ENCODE measurements at regions not wholly inside any gene's neighbourhood (a gene's known extent, or its start where the extent isn't known, plus 50 kb on each side); places are given as distances from the start of the nearest gene placed in this dataset.

DNA sequence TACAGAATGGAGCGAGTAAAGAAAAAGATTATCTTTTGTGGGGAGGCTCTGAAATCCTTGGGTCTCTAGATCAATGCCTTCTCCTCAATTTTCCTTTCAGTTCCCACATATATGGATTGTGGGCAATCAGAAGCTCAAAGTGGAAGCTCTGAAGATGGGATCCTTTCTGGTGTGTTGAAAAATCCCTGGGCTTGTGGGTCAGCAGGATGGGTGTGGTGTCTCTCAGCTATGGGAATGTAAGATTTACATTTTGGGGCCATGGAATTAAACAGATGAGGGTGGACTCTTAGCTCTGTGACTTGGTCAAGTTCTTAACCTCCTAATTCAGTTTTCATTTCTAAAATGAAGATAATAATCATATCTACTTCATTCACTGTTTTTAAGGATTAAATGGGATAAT is 231.9 kb upstream of the CA10 start:
- Histone ChIP-seq H3K27ac (ENCODE audit: low read depth, low read length) (no peak overlapping the region), H3K4me2 (ENCODE audit: low read length) (no peak overlapping the region), H3K27me3 (ENCODE audit: control insufficient read depth, low read length) (no peaks in the 10 kb centered on the region), H3K36me3 (ENCODE audit: control insufficient read depth, low read length) (no peaks in the 10 kb centered on the region), H3K9me3 (ENCODE audit: control insufficient read depth, insufficient read depth, low read length) (no peaks in the 10 kb centered on the region), H3K79me2 (ENCODE audit: control insufficient read depth, low read length) (no peaks in the 10 kb centered on the region), H3F3A (ENCODE audit: control insufficient read depth, insufficient read depth) (no peaks in the 10 kb centered on the region), H3K9me2 (replicated peaks; ENCODE audit: control insufficient read depth, low read length) (no peaks in the 10 kb centered on the region), H4K20me1 (ENCODE audit: control insufficient read depth, insufficient read depth, low read depth, low read length) (no peaks in the 10 kb centered on the region), H3K4me3 (ENCODE audit: low read length) (no peak overlapping the region), H3K4me1 (ENCODE audit: control insufficient read depth, low read length) (no peaks in the 10 kb centered on the region)
- no peak for TF ChIP-seq EZH2phosphoT487 (IDR thresholded peaks at IDR 0.05; ENCODE audit: borderline replicate concordance, low read length)
- TF ChIP-seq, protein P1, sequence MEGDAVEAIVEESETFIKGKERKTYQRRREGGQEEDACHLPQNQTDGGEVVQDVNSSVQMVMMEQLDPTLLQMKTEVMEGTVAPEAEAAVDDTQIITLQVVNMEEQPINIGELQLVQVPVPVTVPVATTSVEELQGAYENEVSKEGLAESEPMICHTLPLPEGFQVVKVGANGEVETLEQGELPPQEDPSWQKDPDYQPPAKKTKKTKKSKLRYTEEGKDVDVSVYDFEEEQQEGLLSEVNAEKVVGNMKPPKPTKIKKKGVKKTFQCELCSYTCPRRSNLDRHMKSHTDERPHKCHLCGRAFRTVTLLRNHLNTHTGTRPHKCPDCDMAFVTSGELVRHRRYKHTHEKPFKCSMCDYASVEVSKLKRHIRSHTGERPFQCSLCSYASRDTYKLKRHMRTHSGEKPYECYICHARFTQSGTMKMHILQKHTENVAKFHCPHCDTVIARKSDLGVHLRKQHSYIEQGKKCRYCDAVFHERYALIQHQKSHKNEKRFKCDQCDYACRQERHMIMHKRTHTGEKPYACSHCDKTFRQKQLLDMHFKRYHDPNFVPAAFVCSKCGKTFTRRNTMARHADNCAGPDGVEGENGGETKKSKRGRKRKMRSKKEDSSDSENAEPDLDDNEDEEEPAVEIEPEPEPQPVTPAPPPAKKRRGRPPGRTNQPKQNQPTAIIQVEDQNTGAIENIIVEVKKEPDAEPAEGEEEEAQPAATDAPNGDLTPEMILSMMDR (IDR thresholded peaks at IDR 0.05; ENCODE audit: low read depth, low read length, poor library complexity, severe bottlenecking): no peak

- Histone ChIP-seq H3F3A (ENCODE audit: control insufficient read depth, insufficient read depth) (no peaks in the 10 kb centered on the region), H3K4me3 (ENCODE audit: low read length) (no peak overlapping the region), H3K9me2 (replicated peaks; ENCODE audit: control insufficient read depth, low read length) (no peaks in the 10 kb centered on the region), H4K20me1 (ENCODE audit: control insufficient read depth, insufficient read depth, low read depth, low read length) (no peaks in the 10 kb centered on the region), H3K27me3 (ENCODE audit: control insufficient read depth, low read length) (no peaks in the 10 kb centered on the region), H3K27ac (ENCODE audit: low read depth, low read length) (no peak overlapping the region), H3K79me2 (ENCODE audit: control insufficient read depth, low read length) (no peaks in the 10 kb centered on the region), H3K9me3 (ENCODE audit: control insufficient read depth, insufficient read depth, low read length) (no peaks in the 10 kb centered on the region), H3K36me3 (ENCODE audit: control insufficient read depth, low read length) (no peaks in the 10 kb centered on the region), H3K4me2 (ENCODE audit: low read length) (no peak overlapping the region), H3K4me1 (ENCODE audit: control insufficient read depth, low read length) (no peaks in the 10 kb centered on the region)
- TF ChIP-seq EZH2phosphoT487 (IDR thresholded peaks at IDR 0.05; ENCODE audit: borderline replicate concordance, low read length): no peak
- TF ChIP-seq, protein P1 (IDR thresholded peaks at IDR 0.05; ENCODE audit: low read depth, low read length, poor library complexity, severe bottlenecking): no peak
Observed at GRCh38 chr17:52389632-52390031, 231.1 kb upstream of the CA10 start.

DNA sequence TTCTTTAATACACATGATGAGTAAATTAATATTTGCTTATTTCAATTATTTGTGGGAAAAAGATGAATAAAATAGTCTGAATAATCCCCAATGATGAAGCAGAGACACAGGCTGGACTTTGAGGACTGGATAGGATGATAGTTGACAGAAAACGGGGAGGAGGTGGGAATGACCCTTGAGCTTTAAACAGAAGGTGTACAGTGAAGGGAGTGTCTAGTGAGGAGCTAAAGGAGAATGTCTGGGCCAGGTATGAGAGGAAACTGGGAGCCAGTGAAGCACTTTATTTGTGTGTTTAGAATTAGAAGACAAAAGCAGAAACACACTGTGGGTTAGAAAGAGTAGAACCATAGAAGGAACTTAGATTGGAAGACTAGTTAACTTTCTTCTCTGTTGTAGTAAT is 230.4 kb upstream of the CA10 start:
- Histone ChIP-seq H3K9me2 (replicated peaks; ENCODE audit: control insufficient read depth, low read length) (no peaks in the 10 kb centered on the region), H3K9me3 (ENCODE audit: control insufficient read depth, insufficient read depth, low read length) (no peaks in the 10 kb centered on the region), H3K4me1 (ENCODE audit: control insufficient read depth, low read length) (no peaks in the 10 kb centered on the region), H3K27ac (ENCODE audit: low read depth, low read length) (no peak overlapping the region), H3K27me3 (ENCODE audit: control insufficient read depth, low read length) (no peaks in the 10 kb centered on the region), H3K36me3 (ENCODE audit: control insufficient read depth, low read length) (no peaks in the 10 kb centered on the region), H3K4me3 (ENCODE audit: low read length) (no peak overlapping the region), H3K4me2 (ENCODE audit: low read length) (no peak overlapping the region), H3F3A (ENCODE audit: control insufficient read depth, insufficient read depth) (no peaks in the 10 kb centered on the region), H3K79me2 (ENCODE audit: control insufficient read depth, low read length) (no peaks in the 10 kb centered on the region), H4K20me1 (ENCODE audit: control insufficient read depth, insufficient read depth, low read depth, low read length) (no peaks in the 10 kb centered on the region)
- TF ChIP-seq EZH2phosphoT487 (IDR thresholded peaks at IDR 0.05; ENCODE audit: borderline replicate concordance, low read length): no peak
- TF ChIP-seq, protein P1 (IDR thresholded peaks at IDR 0.05; ENCODE audit: low read depth, low read length, poor library complexity, severe bottlenecking): no peak

DNA sequence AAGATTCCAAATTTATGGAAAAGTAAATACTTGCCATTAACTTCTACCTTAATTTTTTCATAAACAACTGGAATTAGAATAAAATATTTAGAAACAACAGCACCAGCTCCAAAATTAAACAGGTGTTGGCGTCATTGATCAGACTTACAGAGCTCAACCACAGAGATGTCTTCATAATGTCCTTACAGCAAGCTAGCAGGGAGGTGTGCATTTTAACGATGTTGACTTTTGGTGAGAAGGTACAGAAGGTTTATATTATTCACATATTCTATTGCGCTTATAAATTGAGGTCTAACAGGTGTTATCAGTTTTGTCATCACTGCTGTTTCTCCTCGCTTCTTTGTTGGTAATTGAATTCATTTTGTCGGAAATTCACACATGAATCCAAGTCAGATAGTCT is 226.2 kb upstream of the CA10 start:
- Histone ChIP-seq H3K4me3 (ENCODE audit: low read length) (no peak overlapping the region), H3K36me3 (ENCODE audit: control insufficient read depth, low read length) (no peaks in the 10 kb centered on the region)
- TF ChIP-seq, protein P1 (IDR thresholded peaks at IDR 0.05; ENCODE audit: low read depth, low read length, poor library complexity, severe bottlenecking): no peak
- TF ChIP-seq EZH2phosphoT487 (IDR thresholded peaks at IDR 0.05; ENCODE audit: borderline replicate concordance, low read length): no peak

More for the DNA sequence above, 226.2 kb upstream of the CA10 start:
- H3K27ac ChIP-seq (ENCODE audit: low read depth, low read length): no peak overlapping the region
- no peaks in the 10 kb centered on the region for H3K79me2 ChIP-seq (ENCODE audit: control insufficient read depth, low read length)
- H3K9me2 ChIP-seq (replicated peaks; ENCODE audit: control insufficient read depth, low read length): no peaks in the 10 kb centered on the region
- H3F3A ChIP-seq (ENCODE audit: control insufficient read depth, insufficient read depth): no peaks in the 10 kb centered on the region
- H3K4me2 ChIP-seq (ENCODE audit: low read length): no peak overlapping the region
- no peaks in the 10 kb centered on the region for H3K9me3 ChIP-seq (ENCODE audit: control insufficient read depth, insufficient read depth, low read length)
- no peaks in the 10 kb centered on the region for H3K4me1 ChIP-seq (ENCODE audit: control insufficient read depth, low read length)
- H3K27me3 ChIP-seq (ENCODE audit: control insufficient read depth, low read length): no peaks in the 10 kb centered on the region
- H4K20me1 ChIP-seq (ENCODE audit: control insufficient read depth, insufficient read depth, low read depth, low read length): no peaks in the 10 kb centered on the region
